ENCODE measurements at regions not wholly inside any gene's neighbourhood (a gene's known extent, or its start where the extent isn't known, plus 50 kb on each side); places are given as distances from the start of the nearest gene placed in this dataset.

- DNase-seq (ENCODE audit: low read depth in 2 of 2) = peak in 1 of 2 donors; percentile 48
- Histone ChIP-seq H3K9ac (ENCODE audit: insufficient read depth, low read length) (no peak overlapping the region), H3K27ac (ENCODE audit: insufficient read depth, low read length) (no peak overlapping the region), H3K36me3 (ENCODE audit: control insufficient read depth, insufficient read depth, low read length) (no peaks in the 10 kb centered on the region), H3K9me3 (ENCODE audit: control insufficient read depth, insufficient read depth, low read depth, low read length) (no peaks in the 10 kb centered on the region), H3K4me3 (replicated peaks in 1 of 4; ENCODE audit: control extremely low read depth in 1 of 4, insufficient read depth in 1 of 4, low read depth in 3 of 4, low read length in 4 of 4) (no peak overlapping the region), H3K79me2 (ENCODE audit: control insufficient read depth, insufficient read depth, low read length) (no peaks in the 10 kb centered on the region), H3K27me3 (ENCODE audit: control insufficient read depth, insufficient read depth, low read length) (peaks cover 28% of the 10 kb centered on the region), H3K4me2 (ENCODE audit: extremely low read depth, insufficient read depth, low read length) (no peak overlapping the region), H3K4me1 (ENCODE audit: control insufficient read depth, extremely low read depth, insufficient read depth, low read length) (no peaks in the 10 kb centered on the region), H4K20me1 (ENCODE audit: control insufficient read depth, extremely low read depth, insufficient read depth, low read length) (no peaks in the 10 kb centered on the region), H2AFZ (ENCODE audit: low read length) (no peak overlapping the region)
- no peak for TF ChIP-seq EZH2 (IDR thresholded peaks at IDR 0.05; ENCODE audit: low read length, missing control alignments)
Measured at GRCh38 chr3:45333549-45333948, 54.8 kb upstream of the LARS2 start.

GRCh38 chr3:45337839-45338470, 50.4 kb upstream of the LARS2 start:
- no peak for TF ChIP-seq CTCF (conservative IDR thresholded peaks at IDR 0.05 in 1 of 2, IDR thresholded peaks at IDR 0.05 in 1 of 2; ENCODE audit: low read depth in 1 of 2, low read length in 2 of 2)
- Histone ChIP-seq H3K27ac (ENCODE audit: insufficient read depth, low read length) (no peak overlapping the region), H3K36me3 (ENCODE audit: control insufficient read depth, insufficient read depth, low read length) (no peaks in the 10 kb centered on the region), H3K27me3 (ENCODE audit: control insufficient read depth, insufficient read depth, low read length) (peaks cover 10% of the 10 kb centered on the region), H3K4me2 (ENCODE audit: extremely low read depth, insufficient read depth, low read length) (no peak overlapping the region), H3K9ac (ENCODE audit: insufficient read depth, low read length) (no peak overlapping the region), H3K9me3 (ENCODE audit: control insufficient read depth, insufficient read depth, low read depth, low read length) (no peaks in the 10 kb centered on the region), H3K79me2 (ENCODE audit: control insufficient read depth, insufficient read depth, low read length) (no peaks in the 10 kb centered on the region), H3K4me3 (replicated peaks in 1 of 4; ENCODE audit: control extremely low read depth in 1 of 4, insufficient read depth in 1 of 4, low read depth in 3 of 4, low read length in 4 of 4) (no peak overlapping the region), H2AFZ (ENCODE audit: low read length) (no peak overlapping the region), H4K20me1 (ENCODE audit: control insufficient read depth, extremely low read depth, insufficient read depth, low read length) (no peaks in the 10 kb centered on the region), H3K4me1 (ENCODE audit: control insufficient read depth, extremely low read depth, insufficient read depth, low read length) (no peaks in the 10 kb centered on the region)
- no peak for DNase-seq (ENCODE audit: low read depth in 2 of 2)
